OCI-LY1 (cell line): ENCODE measurements at regions not wholly inside any gene's neighbourhood (a gene's known extent, or its start where the extent isn't known, plus 50 kb on each side); places are given as distances from the start of the nearest gene placed in this dataset.

Source experiments
- H2AFZ ChIP-seq: fragments of 200-600 bp; sonication (generic), shearing (Covaris generic); 2 replicates; pipeline ENCODE4 v1.6.0; 2014; ENCODE audit warnings: antibody characterized with exemption, mild to moderate bottlenecking, low read length
- H3F3A ChIP-seq: fragments of 200-600 bp; sonication (generic), shearing (Covaris generic); 2 replicates; pipeline ENCODE4 v1.6.0; 2014; ENCODE audit warnings: mild to moderate bottlenecking, antibody characterized with exemption, low read length, moderate library complexity; ENCODE audit not compliant: insufficient read depth
- H3K27ac ChIP-seq: fragments of 200-600 bp; sonication (generic); 2 replicates; pipeline ENCODE4 v1.5.1; 2014; ENCODE audit warnings: low read length, mixed run types, mild to moderate bottlenecking, low read depth; ENCODE audit not compliant: poor library complexity, severe bottlenecking
- H3K27me3 ChIP-seq: fragments of 200-600 bp; sonication (generic); 2 replicates; pipeline ENCODE4 v1.6.0; 2014; ENCODE audit warnings: antibody characterized with exemption, mild to moderate bottlenecking, low read length, moderate library complexity; ENCODE audit not compliant: insufficient read depth
- H3K36me3 ChIP-seq: fragments of 200-600 bp; sonication (generic); 2 replicates; pipeline ENCODE4 v1.6.1; 2014; ENCODE audit warnings: mild to moderate bottlenecking, antibody characterized with exemption, low read length, moderate library complexity, mixed read lengths; ENCODE audit not compliant: insufficient read depth
- H3K4me1 ChIP-seq: fragments of 200-600 bp; sonication (generic); 2 replicates; pipeline ENCODE4 v1.5.1; 2014; ENCODE audit warnings: mild to moderate bottlenecking, low read length, moderate library complexity; ENCODE audit not compliant: insufficient read depth, severe bottlenecking
- H3K4me2 ChIP-seq: fragments of 200-600 bp; sonication (generic), shearing (Covaris generic); 2 replicates; pipeline ENCODE4 v1.6.1; 2014; ENCODE audit warnings: low read length
- H3K4me3 ChIP-seq: fragments of 200-600 bp; sonication (generic); 2 replicates; pipeline ENCODE4 v1.5.1; 2014; ENCODE audit warnings: low read length, low read depth, mild to moderate bottlenecking, mixed read lengths; ENCODE audit not compliant: poor library complexity, severe bottlenecking
- H3K79me2 ChIP-seq: fragments of 200-600 bp; shearing (Covaris generic); 2 replicates; pipeline ENCODE4 v1.6.1; 2016; ENCODE audit warnings: mixed run types, low read length, mixed read lengths; ENCODE audit not compliant: insufficient read depth
- H3K9ac ChIP-seq: fragments of 200-600 bp; sonication (generic), shearing (Covaris generic); 2 replicates; pipeline ENCODE4 v1.6.1; 2014; ENCODE audit warnings: mild to moderate bottlenecking, low read length, mixed read lengths
- H3K9me2 ChIP-seq: fragments of 200-600 bp; sonication (generic), shearing (Covaris generic); 2 replicates; pipeline ENCODE4 v1.6.1; 2014; ENCODE audit warnings: low read depth, mild to moderate bottlenecking, low read length, mixed read lengths
- H3K9me3 ChIP-seq: fragments of 200-600 bp; shearing (Covaris generic); 2 replicates; pipeline ENCODE4 v1.6.1; 2014; ENCODE audit warnings: low read length, mixed read lengths
- H4K20me1 ChIP-seq: fragments of 200-600 bp; sonication (generic), shearing (Covaris generic); 2 replicates; pipeline ENCODE4 v1.6.0; 2016; ENCODE audit warnings: mild to moderate bottlenecking, low read length; ENCODE audit not compliant: insufficient read depth
- CTCF ChIP-seq: fragments of 200-600 bp; sonication (generic), shearing (Covaris generic); IDR thresholded peaks from 2 replicates; pipeline ENCODE4 v1.5.1; 2017; ENCODE audit warnings: mild to moderate bottlenecking, antibody characterized with exemption, low read length, moderate library complexity, mixed read lengths
- EZH2 ChIP-seq: fragments of 200-600 bp; sonication (generic), shearing (Covaris generic); IDR thresholded peaks from 2 replicates; pipeline ENCODE4 v1.8.0; 2017; ENCODE audit warnings: borderline replicate concordance, mixed run types, mild to moderate bottlenecking, antibody characterized with exemption, low read length, moderate library complexity, mixed read lengths

DNA sequence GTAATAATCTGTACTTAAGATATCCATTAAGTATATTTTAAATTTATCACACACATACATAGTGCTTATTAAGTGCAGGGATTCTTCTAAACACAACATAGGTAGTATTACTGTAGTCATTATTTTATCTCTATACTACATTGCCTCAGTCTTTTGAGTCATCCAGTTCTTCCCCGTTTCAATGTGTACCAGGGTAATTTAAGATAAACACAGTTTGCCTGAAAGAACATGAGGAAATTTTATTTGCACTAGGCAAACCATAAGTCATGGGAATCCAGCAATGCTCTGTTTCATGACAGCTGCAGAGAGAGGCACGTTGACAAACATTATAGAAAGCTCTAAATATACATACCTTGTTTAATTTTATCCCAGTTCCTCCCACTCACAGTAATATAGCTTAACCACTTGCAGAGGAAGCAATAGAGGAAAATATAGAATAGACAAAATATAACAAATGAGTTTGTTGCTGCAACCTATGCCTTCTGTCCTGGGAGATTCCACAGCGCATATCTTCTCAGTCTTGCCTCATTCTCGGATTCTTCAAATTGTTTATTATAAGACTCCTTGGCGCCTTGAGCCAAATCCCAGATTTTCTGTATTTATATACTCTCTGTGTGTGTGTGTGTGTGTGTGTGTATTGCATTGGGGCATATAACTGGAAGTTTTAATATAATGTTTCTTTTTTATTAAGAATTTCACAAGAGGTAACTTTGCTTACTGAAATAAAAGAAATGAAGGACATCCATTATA, 258.6 kb downstream of the FAM133A start:
- Histone ChIP-seq H3K4me2 (no peak overlapping the region), H3K27ac (no peak overlapping the region), H3K79me2 (no peaks in the 10 kb centered on the region), H3K9ac (no peak overlapping the region), H3K4me1 (no peaks in the 10 kb centered on the region), H4K20me1 (no peaks in the 10 kb centered on the region), H3K9me3 (no peaks in the 10 kb centered on the region), H3K36me3 (no peaks in the 10 kb centered on the region), H3F3A (no peaks in the 10 kb centered on the region), H3K4me3 (no peak overlapping the region), H3K9me2 (no peaks in the 10 kb centered on the region), H3K27me3 (no peaks in the 10 kb centered on the region), H2AFZ (no peak overlapping the region)
- TF ChIP-seq CTCF, result no peak
- TF ChIP-seq EZH2, result no peak

DNA sequence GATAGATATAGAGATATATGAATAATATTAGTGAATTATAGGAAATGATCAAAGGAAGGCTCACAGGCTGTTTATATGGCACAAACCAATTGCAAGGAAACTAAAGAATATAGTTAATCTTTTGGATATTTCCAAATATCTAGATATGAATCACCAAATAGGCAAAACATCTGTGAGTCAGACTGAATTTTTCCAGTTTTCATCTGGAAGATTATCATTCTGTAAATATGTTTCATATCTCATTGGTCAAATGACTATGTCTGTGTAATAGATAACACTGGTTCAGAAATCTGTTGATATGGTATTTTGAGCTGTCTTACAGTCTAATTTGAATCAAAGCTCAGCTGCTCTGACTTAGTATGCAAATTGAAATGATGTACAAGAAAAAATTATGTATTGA, 303.6 kb downstream of the FAM133A start:
- H3K9me2 ChIP-seq, result no peaks in the 10 kb centered on the region

GRCh38 chrX:93985344-93986307, 311.6 kb downstream of the FAM133A start:
- H3K4me3 ChIP-seq, result no peak overlapping the region
- no peaks in the 10 kb centered on the region for H3K4me1 ChIP-seq
- H4K20me1 ChIP-seq, result no peaks in the 10 kb centered on the region
- H3K4me2 ChIP-seq, result no peak overlapping the region
- H2AFZ ChIP-seq, result no peak overlapping the region
- no peak overlapping the region for H3K9ac ChIP-seq
- no peaks in the 10 kb centered on the region for H3K27me3 ChIP-seq
- TF ChIP-seq EZH2, result no peak
- H3K9me2 ChIP-seq, result no peaks in the 10 kb centered on the region
- no peaks in the 10 kb centered on the region for H3K9me3 ChIP-seq
- H3K36me3 ChIP-seq, result no peaks in the 10 kb centered on the region
- H3K27ac ChIP-seq, result no peak overlapping the region
- no peaks in the 10 kb centered on the region for H3F3A ChIP-seq
- H3K79me2 ChIP-seq, result no peaks in the 10 kb centered on the region

More for the DNA sequence above, 303.6 kb downstream of the FAM133A start:
- H3K4me3 ChIP-seq, result no peak overlapping the region
- no peak overlapping the region for H3K27ac ChIP-seq
- TF ChIP-seq EZH2 (no peak), CTCF (no peak)
- no peak overlapping the region for H2AFZ ChIP-seq
- H3K9ac ChIP-seq, result no peak overlapping the region
- H3K36me3 ChIP-seq, result no peaks in the 10 kb centered on the region
- H3K4me1 ChIP-seq, result no peaks in the 10 kb centered on the region
- no peaks in the 10 kb centered on the region for H3K79me2 ChIP-seq
- no peaks in the 10 kb centered on the region for H4K20me1 ChIP-seq
- no peaks in the 10 kb centered on the region for H3F3A ChIP-seq
- no peak overlapping the region for H3K4me2 ChIP-seq
- H3K9me3 ChIP-seq, result no peaks in the 10 kb centered on the region
- no peaks in the 10 kb centered on the region for H3K27me3 ChIP-seq
